IMR-90 (cell line): ENCODE measurements at regions not wholly inside any gene's neighbourhood (a gene's known extent, or its start where the extent isn't known, plus 50 kb on each side); places are given as distances from the start of the nearest gene placed in this dataset.

Experiments used
- ATAC-seq: fragments of 200-7000 bp; cut with Tn5 transposase; 2 replicates; pipeline ENCODE4 v1.9.1; 2020; ENCODE audit warnings: low read depth, mild to moderate bottlenecking, moderate library complexity
- BruUV-seq: library from RNA; stranded (reverse); fragments of 400-500 nt; replicated peaks from 2 replicates; lab custom pipeline; 2021; lab: Mats Ljungman, UMichigan
- CTCF ChIA-PET: fragments of 300-600 bp; formaldehyde crosslinking; extraction: SDS; loops from one replicate; lab custom pipeline; 2021; ENCODE audit warnings: antibody characterized with exemption; lab: Yijun Ruan, JAX
- POLR2A ChIA-PET: fragments of 300-600 bp; sonication (Branson Sonifier 250); formaldehyde crosslinking; loops from one replicate; lab custom pipeline; 2022; ENCODE audit warnings: antibody characterized with exemption; ENCODE audit not compliant: unreplicated experiment; lab: Charles Lee
- DNase-seq: peaks from one replicate; pipeline ENCODE4 v3.0.0; 2013
- H2AFZ ChIP-seq: replicated peaks from 2 replicates; pipeline ENCODE3; 2013; ENCODE audit warnings: low read length, mild to moderate bottlenecking; ENCODE audit not compliant: poor library complexity
- H2AK5ac ChIP-seq: 2 replicates; pipeline ENCODE4 v1.6.1; 2013; ENCODE audit warnings: low read depth, low read length, inconsistent platforms
- H2AK9ac ChIP-seq: replicated peaks from 2 replicates; pipeline ENCODE3; 2013; ENCODE audit warnings: mild to moderate bottlenecking, low read depth, low read length, moderate library complexity; ENCODE audit not compliant: poor library complexity
- H2BK120ac ChIP-seq: 2 replicates; pipeline ENCODE4 v1.6.1; 2013; ENCODE audit warnings: low read depth, low read length, inconsistent platforms
- H2BK15ac ChIP-seq: 3 replicates; pipeline ENCODE4 v1.6.1; 2013; ENCODE audit warnings: low read depth, low read length, inconsistent platforms
- H2BK20ac ChIP-seq: 2 replicates; pipeline ENCODE4 v1.6.1; 2013; ENCODE audit warnings: low read depth, mild to moderate bottlenecking, inconsistent platforms, low read length, moderate library complexity
- H2BK5ac ChIP-seq: 2 replicates; pipeline ENCODE4 v1.6.1; 2013; ENCODE audit warnings: mild to moderate bottlenecking, low read depth, low read length, inconsistent platforms; ENCODE audit not compliant: poor library complexity, severe bottlenecking
- H3K14ac ChIP-seq: replicated peaks from 2 replicates; pipeline ENCODE4 v1.6.1; 2013; ENCODE audit warnings: low read depth, low read length, inconsistent platforms
- H3K18ac ChIP-seq: 2 replicates; pipeline ENCODE4 v1.6.1; 2013; ENCODE audit warnings: low read depth, low read length, control low read depth
- H3K23ac ChIP-seq: 2 replicates; pipeline ENCODE4 v1.6.1; 2013; ENCODE audit warnings: low read depth, low read length, inconsistent platforms
- H3K27ac ChIP-seq: 2 replicates; pipeline ENCODE4 v1.5.1; 2013; ENCODE audit warnings: mild to moderate bottlenecking, control low read depth, low read length; ENCODE audit not compliant: insufficient read depth
- H3K27me3 ChIP-seq: 2 replicates; pipeline ENCODE4 v1.6.1; 2013; ENCODE audit warnings: low read length; ENCODE audit not compliant: control insufficient read depth, insufficient read depth
- H3K36me3 ChIP-seq: 2 replicates; pipeline ENCODE4 v1.6.1; 2013; ENCODE audit warnings: low read length, mixed read lengths; ENCODE audit not compliant: control insufficient read depth, insufficient read depth
- H3K4ac ChIP-seq: 2 replicates; pipeline ENCODE4 v1.6.1; 2013; ENCODE audit warnings: low read depth, low read length, inconsistent platforms
- H3K4me1 ChIP-seq: 2 replicates; pipeline ENCODE4 v1.6.1; 2013; ENCODE audit warnings: low read length, mixed read lengths; ENCODE audit not compliant: control insufficient read depth, insufficient read depth
- H3K4me2 ChIP-seq: 2 replicates; pipeline ENCODE4 v1.6.1; 2013; ENCODE audit warnings: low read depth, mild to moderate bottlenecking, control low read depth, low read length, moderate library complexity
- H3K4me3 ChIP-seq: 2 replicates; pipeline ENCODE4 v1.5.1; 2013; ENCODE audit warnings: low read depth, mild to moderate bottlenecking, control low read depth, low read length, moderate library complexity; ENCODE audit not compliant: insufficient read depth
- H3K56ac ChIP-seq: 2 replicates; pipeline ENCODE4 v1.6.1; 2013; ENCODE audit warnings: low read length, inconsistent platforms; ENCODE audit not compliant: insufficient read depth; ENCODE audit errors: extremely low read depth
- H3K79me1 ChIP-seq, 2 experiments: 2 replicates each; pipeline ENCODE4 v1.6.1; 2013; ENCODE audit warnings: low read length in 2 of 2, inconsistent platforms in 1 of 2, low read depth in 1 of 2
- H3K9ac ChIP-seq: 2 replicates; pipeline ENCODE4 v1.6.1; 2013; ENCODE audit warnings: low read depth, low read length, control low read depth
- H3K9me1 ChIP-seq: 2 replicates; pipeline ENCODE4 v1.6.1; 2013; ENCODE audit warnings: low read length, inconsistent platforms; ENCODE audit not compliant: insufficient read depth
- H3K9me3 ChIP-seq: 2 replicates; pipeline ENCODE4 v1.6.1; 2013; ENCODE audit warnings: low read length; ENCODE audit not compliant: control insufficient read depth, insufficient read depth
- H4K20me1 ChIP-seq: 2 replicates; pipeline ENCODE4 v1.6.1; 2013; ENCODE audit warnings: low read length, inconsistent platforms; ENCODE audit not compliant: insufficient read depth
- H4K5ac ChIP-seq: 2 replicates; pipeline ENCODE4 v1.6.1; 2013; ENCODE audit warnings: mild to moderate bottlenecking, low read depth, low read length, control low read depth
- H4K8ac ChIP-seq, 2 experiments: 2 replicates each; pipeline ENCODE4 v1.6.1; 2013; ENCODE audit warnings: low read depth in 2 of 2, low read length in 2 of 2, control low read depth in 1 of 2, inconsistent platforms in 1 of 2
- H4K91ac ChIP-seq: 2 replicates; pipeline ENCODE4 v1.6.1; 2013; ENCODE audit warnings: low read depth, low read length, inconsistent platforms; ENCODE audit not compliant: insufficient read depth
- CEBPB ChIP-seq: IDR thresholded peaks from 2 replicates; pipeline ENCODE4 v1.6.1; 2012; ENCODE audit warnings: low read depth, low read length, improper control_type of control experiment
- CHD1 ChIP-seq: IDR thresholded peaks from 2 replicates; pipeline ENCODE4 v1.6.1; 2012; ENCODE audit warnings: low read depth, low read length, improper control_type of control experiment
- MAFK ChIP-seq: IDR thresholded peaks from 2 replicates; pipeline ENCODE4 v1.6.1; 2012; ENCODE audit warnings: low read depth, low read length, improper control_type of control experiment
- MAZ ChIP-seq: IDR thresholded peaks from 2 replicates; pipeline ENCODE4 v1.6.1; 2012; ENCODE audit warnings: low read depth, mild to moderate bottlenecking, low read length, improper control_type of control experiment, moderate library complexity, borderline replicate concordance
- MXI1 ChIP-seq: IDR thresholded peaks from 2 replicates; pipeline ENCODE4 v1.6.1; 2012; ENCODE audit warnings: low read depth, mild to moderate bottlenecking, low read length, moderate library complexity, borderline replicate concordance
- POLR2A ChIP-seq: IDR thresholded peaks from 2 replicates; pipeline ENCODE4 v1.6.1; 2012; ENCODE audit warnings: mild to moderate bottlenecking, low read depth, low read length
- RAD21 ChIP-seq: IDR thresholded peaks from 2 replicates; pipeline ENCODE4 v1.6.1; 2012; ENCODE audit warnings: low read length, improper control_type of control experiment
- RFX5 ChIP-seq: IDR thresholded peaks from 2 replicates; pipeline ENCODE4 v1.8.0; 2012; ENCODE audit warnings: low read depth, mild to moderate bottlenecking, low read length, moderate library complexity
- SMC3 ChIP-seq: fragments of 150-350 bp; IDR thresholded peaks from 2 replicates; pipeline ENCODE4 v1.6.1; 2016; ENCODE audit warnings: low read depth, mild to moderate bottlenecking, antibody characterized with exemption, low read length, moderate library complexity
- WGBS, 2 experiments: methylation state at CpG; one replicate each; pipeline versions ENCODE4 v1.1.5 to v1.1.7; 2013; ENCODE audit warnings: missing lambda C conversion rate in 2 of 2; ENCODE audit not compliant: insufficient read length in 1 of 2; ENCODE audit errors: extremely low coverage in 2 of 2; 5-methylcytosine and 5-hydroxymethylcytosine counted together
- dilution Hi-C: fragments of 300-500 bp; cut with HindIII; formaldehyde crosslinking; loops from one replicate; pipeline ENCODE4 v1.14.3; 2018; ENCODE audit warnings: low sequenced_read_pairs; ENCODE audit not compliant: unreplicated experiment
- in situ Hi-C: fragments of 300-500 bp; cut with MboI; formaldehyde crosslinking; loops from 3 replicates; pipeline ENCODE4 v1.14.3; 2019; ENCODE audit warnings: low sequenced_read_pairs, inconsistent platforms, mixed read lengths
- intact Hi-C: fragments of 100-400 bp; cut with micrococcal nuclease; formaldehyde crosslinking; loops from 2 replicates; pipeline ENCODE4 v1.10.0; 2022
- TF ChIP-seq, protein P1 (sequence below): fragments of 150-350 bp; IDR thresholded peaks from 2 replicates; pipeline ENCODE4 v1.6.1; 2016; ENCODE audit warnings: low read depth, mild to moderate bottlenecking, low read length, moderate library complexity, borderline replicate concordance
- TF ChIP-seq, protein P2 (sequence below): fragments of 150-350 bp; IDR thresholded peaks from 2 replicates; pipeline ENCODE4 v1.6.1; 2017; ENCODE audit warnings: mild to moderate bottlenecking, antibody characterized with exemption, low read length, low read depth

DNA sequence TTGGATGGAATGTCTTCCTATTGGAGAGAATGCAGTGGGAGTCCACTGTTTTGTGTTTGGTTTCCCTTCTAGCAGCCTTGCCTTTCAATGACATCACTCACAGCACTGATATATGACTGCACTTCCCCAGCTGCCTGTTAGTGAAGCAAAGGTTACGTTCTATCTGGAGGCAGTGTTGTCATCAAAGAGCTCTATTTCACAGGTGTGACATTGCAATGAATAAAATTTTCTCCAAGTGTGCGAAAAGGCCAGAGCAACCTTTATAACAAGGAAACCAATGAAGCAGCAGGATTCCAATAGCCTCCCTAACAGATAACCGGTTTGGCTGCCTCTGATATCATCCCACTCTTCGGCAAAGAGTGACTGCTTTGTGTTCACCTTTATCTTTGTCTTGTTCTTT, 523.5 kb upstream of the ZNF608 start:
- CTCF ChIA-PET: no interaction called here
- POLR2A ChIA-PET: no interaction called here

More for the DNA sequence above, 523.5 kb upstream of the ZNF608 start:
- no peak overlapping the region for H3K18ac ChIP-seq
- no peak overlapping the region for H3K14ac ChIP-seq
- DNase-seq (no peak), ATAC-seq (no peak)
- H2BK15ac ChIP-seq: no peak overlapping the region
- H3K4ac ChIP-seq: no peak overlapping the region
- H3K27ac ChIP-seq: no peak overlapping the region
- H4K91ac ChIP-seq: no peak overlapping the region
- no peak overlapping the region for H3K23ac ChIP-seq
- no peak overlapping the region for H4K8ac ChIP-seq
- H2AFZ ChIP-seq: no peak overlapping the region
- H3K36me3 ChIP-seq: no peaks in the 10 kb centered on the region
- intact Hi-C loops (no loop called here), dilution Hi-C loops (no loop called here), in situ Hi-C loops (no loop called here)
- H3K4me2 ChIP-seq: no peak overlapping the region
- no TSS peak for BruUV-seq
- no peak overlapping the region for H2BK120ac ChIP-seq
- WGBS, 2 experiments: 100% methylated on average over 1 of the region's 4 CpGs; no CpG with 5 or more reads in 1 of the 2 experiments
- no peak overlapping the region for H2AK9ac ChIP-seq
- no peaks in the 10 kb centered on the region for H3K9me1 ChIP-seq
- H2BK20ac ChIP-seq: no peak overlapping the region
- no peaks in the 10 kb centered on the region for H3K79me1 ChIP-seq
- no peak overlapping the region for H2BK5ac ChIP-seq
- TF ChIP-seq MXI1 (no peak), RFX5 (no peak), MAFK (no peak), CHD1 (no peak), POLR2A (no peak), RAD21 (no peak), SMC3 (no peak), MAZ (no peak), CEBPB (no peak)
- TF ChIP-seq, protein P1, sequence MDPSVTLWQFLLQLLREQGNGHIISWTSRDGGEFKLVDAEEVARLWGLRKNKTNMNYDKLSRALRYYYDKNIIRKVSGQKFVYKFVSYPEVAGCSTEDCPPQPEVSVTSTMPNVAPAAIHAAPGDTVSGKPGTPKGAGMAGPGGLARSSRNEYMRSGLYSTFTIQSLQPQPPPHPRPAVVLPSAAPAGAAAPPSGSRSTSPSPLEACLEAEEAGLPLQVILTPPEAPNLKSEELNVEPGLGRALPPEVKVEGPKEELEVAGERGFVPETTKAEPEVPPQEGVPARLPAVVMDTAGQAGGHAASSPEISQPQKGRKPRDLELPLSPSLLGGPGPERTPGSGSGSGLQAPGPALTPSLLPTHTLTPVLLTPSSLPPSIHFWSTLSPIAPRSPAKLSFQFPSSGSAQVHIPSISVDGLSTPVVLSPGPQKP: no peak
- TF ChIP-seq, protein P2, sequence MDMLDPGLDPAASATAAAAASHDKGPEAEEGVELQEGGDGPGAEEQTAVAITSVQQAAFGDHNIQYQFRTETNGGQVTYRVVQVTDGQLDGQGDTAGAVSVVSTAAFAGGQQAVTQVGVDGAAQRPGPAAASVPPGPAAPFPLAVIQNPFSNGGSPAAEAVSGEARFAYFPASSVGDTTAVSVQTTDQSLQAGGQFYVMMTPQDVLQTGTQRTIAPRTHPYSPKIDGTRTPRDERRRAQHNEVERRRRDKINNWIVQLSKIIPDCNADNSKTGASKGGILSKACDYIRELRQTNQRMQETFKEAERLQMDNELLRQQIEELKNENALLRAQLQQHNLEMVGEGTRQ: no peak
- no peak overlapping the region for H3K9ac ChIP-seq
- H3K9me3 ChIP-seq: no peaks in the 10 kb centered on the region
- H4K20me1 ChIP-seq: no peaks in the 10 kb centered on the region
- no peaks in the 10 kb centered on the region for H3K27me3 ChIP-seq
- H4K5ac ChIP-seq: no peak overlapping the region
- H3K56ac ChIP-seq: no peak overlapping the region
- peak overlapping the region; percentile 28; the same call in 1 of the 2 replicates for H2AK5ac ChIP-seq
- no peak overlapping the region for H3K4me3 ChIP-seq
- peaks cover 2% of the 10 kb centered on the region; the same call in 1 of the 2 replicates for H3K4me1 ChIP-seq
